ENCODE measurements at regions not wholly inside any gene's neighbourhood (a gene's known extent, or its start where the extent isn't known, plus 50 kb on each side); places are given as distances from the start of the nearest gene placed in this dataset.
"Not testable (repeated sequence)": the region's sequence is repeated elsewhere in the genome, so short reads cannot be mapped to it uniquely, and the experiment has no call there.

- no peak for DNase-seq
Measured at GRCh38 chr13:78540058-78540457, 63.3 kb downstream of the POU4F1 start.

- not testable (repeated sequence) for DNase-seq
Measured at GRCh38 chr13:78526044-78526443, 77.3 kb downstream of the POU4F1 start.

- no peak for DNase-seq
Measured at GRCh38 chr13:78524936-78525335, 78.4 kb downstream of the POU4F1 start.

DNA sequence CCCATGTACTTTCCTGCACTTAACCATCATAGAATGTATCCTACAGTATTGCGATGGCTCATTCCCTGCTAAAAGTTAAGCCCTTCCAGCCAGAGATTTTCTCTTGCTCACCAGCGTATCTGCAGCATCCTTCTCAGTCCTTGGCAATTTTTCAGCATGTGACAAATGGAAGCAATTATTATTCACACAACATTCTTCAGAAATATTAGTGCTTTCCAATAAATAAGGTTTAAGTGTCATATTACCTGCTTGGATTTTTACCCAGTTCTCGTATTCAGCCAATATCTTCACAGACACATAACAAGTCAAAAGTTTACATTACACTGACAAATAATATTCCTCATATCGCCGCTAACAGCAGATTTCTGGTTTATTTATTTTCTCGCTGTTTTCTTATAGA is 82.3 kb downstream of the POU4F1 start:
- DNase-seq = no peak

- DNase-seq = no peak
Measured at GRCh38 chr13:78520425-78520824, 82.9 kb downstream of the POU4F1 start.

GRCh38 chr13:78518482-78518881 is 84.9 kb downstream of the POU4F1 start:
- not testable (repeated sequence) for DNase-seq

DNA sequence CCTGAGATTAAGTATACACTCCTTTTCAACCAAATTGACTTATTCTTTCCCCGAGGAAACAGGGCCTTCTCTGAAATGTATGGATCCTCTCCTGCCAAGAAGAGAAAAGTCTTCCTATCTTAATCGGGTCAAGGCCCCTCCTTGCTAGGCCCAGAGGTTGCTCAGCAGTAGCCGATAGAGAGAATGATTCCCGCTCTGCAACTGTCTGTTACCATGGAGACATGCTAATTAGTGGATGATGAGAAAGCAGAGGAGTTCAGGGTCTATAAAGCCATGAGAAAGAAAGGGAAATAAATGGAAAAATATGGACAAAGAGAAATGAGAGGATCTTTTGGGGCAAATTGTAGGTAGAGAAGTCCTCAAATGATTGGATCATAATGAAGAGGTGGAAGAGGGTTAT is 103.5 kb downstream of the POU4F1 start:
- no peak for DNase-seq

GRCh38 chr13:78497702-78498355 is 105.5 kb downstream of the POU4F1 start:
- no peak for DNase-seq

DNA sequence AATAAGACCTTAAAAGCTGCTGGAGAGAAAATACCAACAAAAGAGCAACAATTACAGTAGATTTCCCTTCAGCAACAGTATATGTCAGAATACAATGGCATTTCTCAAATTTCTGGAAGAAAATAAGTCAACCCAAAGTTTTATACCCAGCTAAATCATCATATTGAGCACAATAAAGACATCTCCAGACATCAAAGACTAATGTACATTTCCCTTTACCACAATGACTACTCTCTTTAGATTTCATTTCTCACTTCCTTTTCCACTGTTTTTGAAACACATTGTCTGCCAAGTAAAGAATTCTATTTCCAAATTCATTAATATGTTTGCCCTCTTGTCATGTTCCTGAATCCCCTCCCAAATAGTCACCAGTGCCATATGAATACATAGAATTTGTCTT is 111.4 kb downstream of the POU4F1 start:
- DNase-seq = no peak

GRCh38 chr13:78490225-78490624 is 113.1 kb downstream of the POU4F1 start:
- DNase-seq = not testable (repeated sequence)

DNA sequence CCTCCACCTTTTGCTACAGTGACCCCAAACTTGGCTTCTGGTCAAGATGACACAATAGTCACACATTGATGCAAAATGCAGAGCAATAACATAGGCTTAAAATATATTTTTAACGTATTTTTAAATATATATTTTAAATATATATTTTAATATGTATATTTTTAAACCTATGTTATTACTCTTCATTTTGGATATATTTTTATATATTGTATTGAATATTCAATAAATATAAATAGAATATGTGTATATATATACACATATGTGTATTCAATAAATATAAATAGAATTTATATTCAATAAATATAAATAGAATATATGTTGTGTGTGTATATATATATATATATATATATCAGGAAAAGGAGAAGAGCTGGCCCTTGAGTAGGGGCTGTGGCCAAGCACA is 115.6 kb downstream of the POU4F1 start:
- no peak for DNase-seq

DNA sequence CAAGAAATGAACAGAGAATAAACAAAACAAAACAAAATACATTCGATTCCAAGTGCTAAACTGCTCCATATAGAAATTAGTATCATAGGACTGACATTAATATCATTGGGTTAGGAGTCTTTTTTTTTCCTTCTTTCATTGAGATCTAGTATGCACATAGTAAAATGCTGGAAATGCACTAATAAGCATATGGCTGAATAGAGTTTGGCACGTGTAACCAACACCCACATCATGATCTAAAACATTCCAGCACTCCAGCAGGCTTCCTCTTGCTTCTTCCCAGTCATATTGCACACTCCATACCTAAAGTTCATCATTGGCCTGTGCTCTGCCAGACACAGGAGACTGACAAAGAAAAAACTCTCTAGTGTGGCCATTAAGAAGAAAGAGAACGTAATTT is 117.5 kb downstream of the POU4F1 start:
- no peak for DNase-seq

- no peak for DNase-seq
Measured at GRCh38 chr13:78478183-78478582, 125.2 kb downstream of the POU4F1 start.

- no peak for DNase-seq
Measured at GRCh38 chr13:78476910-78477309, 126.4 kb downstream of the POU4F1 start.

GRCh38 chr13:78468621-78469020 is 134.7 kb downstream of the POU4F1 start:
- no peak for DNase-seq

GRCh38 chr13:78465250-78465649 is 138.1 kb downstream of the POU4F1 start:
- no peak for DNase-seq

GRCh38 chr13:78460176-78460575 is 143.2 kb downstream of the POU4F1 start:
- no peak for DNase-seq

- DNase-seq = no peak
Measured at GRCh38 chr13:78443839-78444238, 159.5 kb downstream of the POU4F1 start.

- no peak for DNase-seq
Measured at GRCh38 chr13:78437781-78438180, 165.6 kb downstream of the POU4F1 start.

- no peak for DNase-seq
Measured at GRCh38 chr13:78436311-78436710, 167.0 kb downstream of the POU4F1 start.

DNA sequence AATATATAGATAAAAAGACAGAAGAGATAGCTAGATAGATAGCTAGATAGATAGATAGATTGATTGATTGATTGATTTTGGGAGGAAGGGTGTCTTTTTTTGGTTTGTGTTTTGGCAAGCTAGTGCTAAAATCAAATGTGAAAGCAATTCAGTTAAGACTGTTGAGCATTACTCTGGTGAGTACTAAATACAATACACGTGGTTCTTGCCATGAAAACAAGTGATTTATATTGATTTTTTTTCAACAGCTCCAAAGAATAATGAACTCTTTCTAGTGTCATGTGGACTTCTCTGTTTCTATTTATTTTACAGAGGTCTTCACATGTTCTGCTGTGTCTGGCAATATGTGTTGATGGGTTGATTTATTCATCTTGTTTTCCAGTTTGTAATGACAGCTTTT is 172.0 kb downstream of the POU4F1 start:
- DNase-seq = no peak

DNA sequence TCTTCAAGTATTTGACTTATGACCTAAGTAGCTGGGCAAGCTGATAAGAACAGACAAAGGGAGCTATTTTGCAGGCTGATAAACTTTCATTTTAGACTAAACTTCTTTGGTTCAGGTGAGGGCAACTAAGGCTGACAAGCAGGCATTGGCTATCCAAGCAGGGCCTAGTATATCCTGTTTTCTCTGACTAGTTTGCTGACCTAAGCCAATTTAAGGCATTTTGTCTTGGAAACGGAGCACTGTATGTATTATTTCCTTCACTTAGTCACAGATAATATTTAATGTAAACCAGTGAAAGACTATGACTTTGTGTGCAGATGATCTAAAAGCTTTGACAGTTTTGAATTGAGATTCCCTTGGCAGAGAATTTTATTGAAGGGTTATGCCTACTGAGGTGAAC is 172.5 kb downstream of the POU4F1 start:
- no peak for DNase-seq

GRCh38 chr13:78430166-78430791 is 173.1 kb downstream of the POU4F1 start:
- no peak for DNase-seq

DNA sequence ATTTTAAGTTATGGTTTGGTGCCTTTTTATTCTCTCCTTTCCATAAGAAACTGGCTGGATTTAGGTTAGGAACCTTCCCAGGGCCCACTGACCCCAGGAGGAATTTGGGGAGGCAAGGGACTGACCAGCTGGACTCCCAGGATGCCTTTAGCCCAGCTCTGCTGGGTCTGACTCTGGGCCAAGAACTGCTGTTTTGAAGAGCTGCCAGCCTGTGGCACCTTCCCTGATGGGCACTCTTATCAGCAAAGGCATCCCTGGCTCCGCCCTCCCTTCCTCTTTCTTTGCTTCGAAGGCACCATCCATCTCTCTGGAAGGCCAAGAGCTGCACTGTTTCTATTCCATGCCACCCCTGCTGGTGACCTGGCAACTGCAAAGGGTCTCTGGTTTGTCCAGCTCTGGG is 174.7 kb downstream of the POU4F1 start:
- no peak for DNase-seq

DNA sequence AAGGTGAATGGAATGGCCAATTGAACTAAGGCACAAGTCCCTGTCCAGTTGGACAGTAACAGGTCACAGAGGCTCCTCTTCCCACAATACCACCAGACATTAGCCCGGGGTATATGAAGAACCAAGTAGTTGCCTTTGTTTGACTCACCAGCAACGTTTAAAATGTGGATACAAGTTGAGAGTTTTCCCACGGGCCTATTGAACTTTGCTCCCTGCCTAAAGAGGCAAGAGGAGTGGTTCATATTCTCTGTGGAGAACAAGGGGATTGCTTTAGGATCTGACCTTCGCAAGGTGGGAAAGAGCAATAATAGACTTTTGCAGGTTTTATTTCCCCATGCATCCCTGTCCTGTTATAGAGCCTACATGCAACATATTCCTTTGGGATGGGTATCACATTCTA is 177.2 kb downstream of the POU4F1 start:
- no peak for DNase-seq
